Uterus (tissue), 3 donors: ENCODE measurements at regions not wholly inside any gene's neighbourhood (a gene's known extent, or its start where the extent isn't known, plus 50 kb on each side); places are given as distances from the start of the nearest gene placed in this dataset.
"Not testable (repeated sequence)": the region's sequence is repeated elsewhere in the genome, so short reads cannot be mapped to it uniquely, and the experiment has no call there.

Source experiments
- DNase-seq, 2 donors: peaks; one replicate each; pipeline ENCODE4 v3.0.0-alpha.2; 2019 to 2020
- H3K27ac ChIP-seq, 2 donors: fragments of 200-600 bp; sonication (generic); 1 replicate in 1 of 2; 2 replicates in 1 of 2; pipeline ENCODE4 v1.5.1; 2016 to 2018
- H3K27me3 ChIP-seq, 2 donors: fragments of 200-600 bp; sonication (generic); one replicate each; pipeline ENCODE4 v1.5.1; 2018 to 2019; ENCODE audit warnings: control low read depth in 1 of 2
- H3K36me3 ChIP-seq, 2 donors: fragments of 200-600 bp; sonication (generic); one replicate each; pipeline ENCODE4 v1.5.1; 2019; ENCODE audit warnings: control low read depth in 1 of 2
- H3K4me1 ChIP-seq, 2 donors: fragments of 200-600 bp; sonication (generic); one replicate each; pipeline ENCODE4 v1.5.1; 2018 to 2019; ENCODE audit warnings: control low read depth in 1 of 2
- H3K4me3 ChIP-seq, 2 donors: fragments of 200-600 bp; sonication (generic); 1 replicate in 1 of 2; 2 replicates in 1 of 2; pipeline ENCODE4 v1.5.1; 2018 to 2019; ENCODE audit warnings: mild to moderate bottlenecking in 1 of 2
- H3K9me3 ChIP-seq, 2 donors: fragments of 200-600 bp; sonication (generic); one replicate each; pipeline ENCODE4 v1.5.1; 2019; ENCODE audit warnings: control low read depth in 1 of 2
- POLR2A ChIP-seq, 2 donors: fragments of 450-650 bp; IDR thresholded peaks; one replicate each; pipeline ENCODE4 v1.6.1; 2016; ENCODE audit warnings: antibody characterized with exemption in 2 of 2, mild to moderate bottlenecking in 1 of 2, moderate library complexity in 1 of 2
- intact Hi-C: fragments of 100-400 bp; cut with DNase I; formaldehyde crosslinking; loops from one replicate; pipeline ENCODE4 v1.15.1; 2023; ENCODE audit warnings: low total_unique reads
- TF ChIP-seq, protein P1 (sequence below), 4 experiments: fragments of 200-600 bp in 2 of 4; fragments of 450-650 bp in 2 of 4; sonication (generic) in 2 of 4; IDR thresholded peaks; one replicate each; pipeline ENCODE4 v1.5.1; 2016 to 2019; ENCODE audit warnings: antibody characterized with exemption in 4 of 4, mild to moderate bottlenecking in 2 of 4, moderate library complexity in 1 of 4
- donor health status: DM: yes; HTN: yes; CAD: no.

- H3K4me3 ChIP-seq, result no peak overlapping the region
- no peaks in the 10 kb centered on the region for H3K9me3 ChIP-seq
- H3K4me1 ChIP-seq, result no peaks in the 10 kb centered on the region
- intact Hi-C loops, result no loop called here
- TF ChIP-seq, protein P1, sequence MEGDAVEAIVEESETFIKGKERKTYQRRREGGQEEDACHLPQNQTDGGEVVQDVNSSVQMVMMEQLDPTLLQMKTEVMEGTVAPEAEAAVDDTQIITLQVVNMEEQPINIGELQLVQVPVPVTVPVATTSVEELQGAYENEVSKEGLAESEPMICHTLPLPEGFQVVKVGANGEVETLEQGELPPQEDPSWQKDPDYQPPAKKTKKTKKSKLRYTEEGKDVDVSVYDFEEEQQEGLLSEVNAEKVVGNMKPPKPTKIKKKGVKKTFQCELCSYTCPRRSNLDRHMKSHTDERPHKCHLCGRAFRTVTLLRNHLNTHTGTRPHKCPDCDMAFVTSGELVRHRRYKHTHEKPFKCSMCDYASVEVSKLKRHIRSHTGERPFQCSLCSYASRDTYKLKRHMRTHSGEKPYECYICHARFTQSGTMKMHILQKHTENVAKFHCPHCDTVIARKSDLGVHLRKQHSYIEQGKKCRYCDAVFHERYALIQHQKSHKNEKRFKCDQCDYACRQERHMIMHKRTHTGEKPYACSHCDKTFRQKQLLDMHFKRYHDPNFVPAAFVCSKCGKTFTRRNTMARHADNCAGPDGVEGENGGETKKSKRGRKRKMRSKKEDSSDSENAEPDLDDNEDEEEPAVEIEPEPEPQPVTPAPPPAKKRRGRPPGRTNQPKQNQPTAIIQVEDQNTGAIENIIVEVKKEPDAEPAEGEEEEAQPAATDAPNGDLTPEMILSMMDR (IDR thresholded peaks at IDR 0.05), result no peak
- no peak for TF ChIP-seq POLR2A (IDR thresholded peaks at IDR 0.05)
- H3K27me3 ChIP-seq, result no peaks in the 10 kb centered on the region
- no peaks in the 10 kb centered on the region for H3K36me3 ChIP-seq
- no peak for DNase-seq
- no peak overlapping the region for H3K27ac ChIP-seq
Measured at GRCh38 chr5:165407352-165407751, 1901.9 kb downstream of the MAT2B start.

- no peaks in the 10 kb centered on the region for H3K4me1 ChIP-seq
- no peak overlapping the region for H3K4me3 ChIP-seq
- no peaks in the 10 kb centered on the region for H3K36me3 ChIP-seq
- TF ChIP-seq, protein P1 (IDR thresholded peaks at IDR 0.05), result no peak
- no peak for TF ChIP-seq POLR2A (IDR thresholded peaks at IDR 0.05)
- intact Hi-C loops, result no loop called here
- no peaks in the 10 kb centered on the region for H3K27me3 ChIP-seq
- no peak overlapping the region for H3K27ac ChIP-seq
- no peak for DNase-seq
- no peaks in the 10 kb centered on the region for H3K9me3 ChIP-seq
Measured at GRCh38 chr5:165410476-165410875, 1905.1 kb downstream of the MAT2B start.

DNA sequence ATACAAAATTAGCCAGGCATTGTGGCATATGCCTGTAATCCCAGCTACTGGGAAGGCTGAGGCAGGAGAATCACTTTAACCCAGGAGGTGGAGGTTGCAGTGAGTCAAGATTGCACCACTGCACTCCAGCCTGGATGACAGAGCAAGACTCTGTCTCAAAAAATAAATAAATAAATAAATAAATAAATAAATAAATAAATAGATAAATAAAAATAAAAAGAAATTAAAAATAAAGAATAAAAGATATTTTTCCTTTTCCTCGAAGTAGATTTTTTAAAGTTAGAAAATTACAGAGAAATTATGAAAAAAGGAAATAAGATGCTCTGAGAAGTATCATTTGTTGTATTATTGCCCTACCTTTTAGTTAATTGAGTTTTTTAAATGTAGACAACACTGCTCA lies 1906.1 kb downstream of the MAT2B start:
- H3K9me3 ChIP-seq, DNase-seq, H3K27me3 ChIP-seq, H3K4me3 ChIP-seq, H3K27ac ChIP-seq, intact Hi-C loops, H3K4me1 ChIP-seq, H3K36me3 ChIP-seq: not testable (repeated sequence)

DNA sequence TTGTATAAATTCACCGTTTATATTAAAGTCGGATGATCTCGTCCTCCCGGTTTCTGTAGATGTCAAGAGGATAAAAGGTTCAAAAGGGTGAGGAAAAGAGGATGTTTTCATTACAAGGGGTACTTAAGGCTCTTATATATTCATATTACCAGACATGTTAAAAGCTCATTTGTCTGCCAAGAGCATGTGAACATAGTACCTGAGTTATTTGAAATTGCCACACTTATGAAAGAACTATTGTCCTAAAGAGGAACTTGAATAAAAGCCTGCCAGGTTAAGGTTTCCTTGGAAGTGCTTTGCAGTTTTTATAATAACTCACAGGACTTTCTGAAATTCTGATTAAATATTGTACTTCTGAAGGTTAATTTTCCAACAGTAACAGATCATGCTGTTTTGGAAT lies 1915.1 kb downstream of the MAT2B start:
- no peak overlapping the region for H3K4me3 ChIP-seq
- no peak for DNase-seq
- TF ChIP-seq, protein P1 (IDR thresholded peaks at IDR 0.05), result no peak
- no peak for TF ChIP-seq POLR2A (IDR thresholded peaks at IDR 0.05)
- H3K36me3 ChIP-seq, result no peaks in the 10 kb centered on the region
- H3K9me3 ChIP-seq, result no peaks in the 10 kb centered on the region
- no peak overlapping the region for H3K27ac ChIP-seq
- no peaks in the 10 kb centered on the region for H3K27me3 ChIP-seq
- intact Hi-C loops, result no loop called here
- no peaks in the 10 kb centered on the region for H3K4me1 ChIP-seq

DNA sequence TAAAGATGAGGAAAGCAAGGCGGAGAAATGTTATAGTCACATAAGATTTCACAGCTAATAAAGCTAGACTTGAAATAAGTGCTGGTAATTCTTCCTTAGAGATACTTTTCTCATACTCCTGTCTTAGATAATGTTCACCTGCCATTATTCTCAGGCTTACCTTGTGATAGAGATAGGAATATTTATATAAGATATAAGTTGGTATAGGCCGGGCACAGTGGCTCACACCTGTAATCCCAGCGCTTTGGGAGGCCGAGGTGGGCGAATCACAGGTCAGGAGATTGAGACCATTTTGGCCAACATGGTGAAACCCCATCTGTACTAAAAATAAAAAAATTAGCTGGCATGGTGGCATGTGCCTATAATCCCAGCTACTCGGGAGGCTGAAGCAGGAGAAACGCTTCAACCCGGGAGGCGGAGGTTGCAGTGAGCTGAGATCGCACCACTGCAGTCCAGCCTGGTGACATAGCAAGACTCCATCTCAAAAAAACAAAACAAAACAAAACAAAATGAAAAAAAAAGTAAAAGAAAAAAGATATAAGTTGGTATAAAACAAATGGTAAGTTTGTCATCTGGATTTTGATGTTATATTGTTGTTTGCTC lies 1918.4 kb downstream of the MAT2B start:
- Histone ChIP-seq H3K27ac (no peak overlapping the region), H3K9me3 (no peaks in the 10 kb centered on the region), H3K27me3 (no peaks in the 10 kb centered on the region), H3K4me3 (no peak overlapping the region), H3K4me1 (no peaks in the 10 kb centered on the region), H3K36me3 (no peaks in the 10 kb centered on the region)
- TF ChIP-seq POLR2A (IDR thresholded peaks at IDR 0.05), result no peak
- TF ChIP-seq, protein P1 (IDR thresholded peaks at IDR 0.05), result no peak
- intact Hi-C loops, result no loop called here
- no peak for DNase-seq

- no peaks in the 10 kb centered on the region for H3K36me3 ChIP-seq
- TF ChIP-seq, protein P1 (IDR thresholded peaks at IDR 0.05), result no peak
- TF ChIP-seq POLR2A (IDR thresholded peaks at IDR 0.05), result no peak
- H3K4me3 ChIP-seq, result no peak overlapping the region
- intact Hi-C loops, result no loop called here
- no peaks in the 10 kb centered on the region for H3K27me3 ChIP-seq
- H3K4me1 ChIP-seq, result no peaks in the 10 kb centered on the region
- DNase-seq, result no peak
- no peaks in the 10 kb centered on the region for H3K9me3 ChIP-seq
- no peak overlapping the region for H3K27ac ChIP-seq
Measured at GRCh38 chr5:165425594-165425993, 1920.2 kb downstream of the MAT2B start.
